OCI-LY3 (cell line): ENCODE measurements at regions not wholly inside any gene's neighbourhood (a gene's known extent, or its start where the extent isn't known, plus 50 kb on each side); places are given as distances from the start of the nearest gene placed in this dataset.

Experiments
- H2AFZ ChIP-seq: fragments of 200-600, 300-600 bp; shearing (Covaris generic); 2 replicates; pipeline ENCODE4 v1.6.0; 2014; ENCODE audit warnings: antibody characterized with exemption, low read depth, low read length
- H3K27ac ChIP-seq: fragments of 200-600, 300-600 bp; sonication (generic); 2 replicates; pipeline ENCODE4 v1.5.1; 2014; ENCODE audit warnings: mild to moderate bottlenecking, low read length, moderate library complexity, mixed read lengths
- H3K27me3 ChIP-seq: fragments of 200-600, 300-600 bp; sonication (generic); 2 replicates; pipeline ENCODE4 v1.6.1; 2014; ENCODE audit warnings: low read depth, low read length, mixed read lengths
- H3K36me3 ChIP-seq: fragments of 200-600, 300-600 bp; sonication (generic); replicated peaks from 2 replicates; pipeline ENCODE3; 2014; ENCODE audit warnings: low read depth, low read length, mixed read lengths
- H3K4me1 ChIP-seq: fragments of 300-600, 200-600 bp; sonication (generic); 2 replicates; pipeline ENCODE4 v1.6.1; 2014; ENCODE audit warnings: low read length, mixed read lengths
- H3K4me2 ChIP-seq: fragments of 200-600, 300-600 bp; sonication (generic); 2 replicates; pipeline ENCODE4 v1.6.1; 2014; ENCODE audit warnings: low read length, mixed read lengths
- H3K4me3 ChIP-seq: fragments of 300-600, 200-600 bp; sonication (generic); 2 replicates; pipeline ENCODE4 v1.5.1; 2014; ENCODE audit warnings: antibody characterized with exemption, mild to moderate bottlenecking, low read length, moderate library complexity
- H3K79me2 ChIP-seq: fragments of 300-600, 200-600 bp; shearing (Covaris generic); 2 replicates; pipeline ENCODE4 v1.6.1; 2014; ENCODE audit warnings: mild to moderate bottlenecking, low read length, mixed read lengths
- H3K9ac ChIP-seq: fragments of 300-600, 200-600 bp; shearing (Covaris generic); 2 replicates; pipeline ENCODE4 v1.6.0; 2014; ENCODE audit warnings: mild to moderate bottlenecking, low read length, moderate library complexity
- H3K9me3 ChIP-seq: fragments of 200-600, 300-600 bp; shearing (Covaris generic); 2 replicates; pipeline ENCODE4 v1.6.1; 2014; ENCODE audit warnings: low read length, mixed read lengths; ENCODE audit not compliant: insufficient read depth
- H4K20me1 ChIP-seq: fragments of 200-600, 300-600 bp; sonication (generic); 2 replicates; pipeline ENCODE4 v1.6.1; 2016; ENCODE audit warnings: low read length, mixed read lengths; ENCODE audit not compliant: insufficient read depth
- EZH2phosphoT487 ChIP-seq: fragments of 200-600 bp; shearing (Covaris generic); IDR thresholded peaks from 2 replicates; pipeline ENCODE4 v1.6.1; 2018; ENCODE audit warnings: antibody characterized with exemption, mixed run types, low read depth
- TF ChIP-seq, protein P1 (sequence below): fragments of 200-600, 300-600 bp; sonication (generic); IDR thresholded peaks from 2 replicates; pipeline ENCODE4 v1.5.1; 2014; ENCODE audit warnings: antibody characterized with exemption, low read length, low read depth

DNA sequence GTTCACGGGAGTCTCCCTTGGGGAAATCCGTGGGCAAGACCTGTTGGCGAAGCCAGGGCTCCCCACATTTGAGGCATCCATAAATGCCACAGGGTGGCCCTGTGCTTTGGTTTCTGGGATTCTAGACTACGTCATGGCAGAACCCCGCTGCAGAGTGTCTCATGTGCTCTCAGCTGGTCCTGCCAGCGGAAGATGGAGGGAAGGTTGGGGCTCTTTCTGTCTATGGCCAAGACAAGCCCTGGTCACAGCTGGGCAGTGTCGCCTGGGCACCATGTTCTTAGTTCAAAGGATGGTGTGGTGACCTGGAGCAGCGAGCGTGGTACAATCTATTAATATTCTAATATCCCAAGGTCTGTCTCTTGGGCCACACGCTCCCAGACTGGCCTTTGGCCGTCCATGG, 511.7 kb downstream of the TBC1D22A start:
- no peak overlapping the region for H3K27ac ChIP-seq
- H3K79me2 ChIP-seq, result no peaks in the 10 kb centered on the region
- no peak for TF ChIP-seq EZH2phosphoT487
- TF ChIP-seq, protein P1, sequence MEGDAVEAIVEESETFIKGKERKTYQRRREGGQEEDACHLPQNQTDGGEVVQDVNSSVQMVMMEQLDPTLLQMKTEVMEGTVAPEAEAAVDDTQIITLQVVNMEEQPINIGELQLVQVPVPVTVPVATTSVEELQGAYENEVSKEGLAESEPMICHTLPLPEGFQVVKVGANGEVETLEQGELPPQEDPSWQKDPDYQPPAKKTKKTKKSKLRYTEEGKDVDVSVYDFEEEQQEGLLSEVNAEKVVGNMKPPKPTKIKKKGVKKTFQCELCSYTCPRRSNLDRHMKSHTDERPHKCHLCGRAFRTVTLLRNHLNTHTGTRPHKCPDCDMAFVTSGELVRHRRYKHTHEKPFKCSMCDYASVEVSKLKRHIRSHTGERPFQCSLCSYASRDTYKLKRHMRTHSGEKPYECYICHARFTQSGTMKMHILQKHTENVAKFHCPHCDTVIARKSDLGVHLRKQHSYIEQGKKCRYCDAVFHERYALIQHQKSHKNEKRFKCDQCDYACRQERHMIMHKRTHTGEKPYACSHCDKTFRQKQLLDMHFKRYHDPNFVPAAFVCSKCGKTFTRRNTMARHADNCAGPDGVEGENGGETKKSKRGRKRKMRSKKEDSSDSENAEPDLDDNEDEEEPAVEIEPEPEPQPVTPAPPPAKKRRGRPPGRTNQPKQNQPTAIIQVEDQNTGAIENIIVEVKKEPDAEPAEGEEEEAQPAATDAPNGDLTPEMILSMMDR, result no peak
- no peaks in the 10 kb centered on the region for H3K36me3 ChIP-seq
- H3K9me3 ChIP-seq, result no peaks in the 10 kb centered on the region
- H3K4me3 ChIP-seq, result no peak overlapping the region
- H3K4me1 ChIP-seq, result no peaks in the 10 kb centered on the region
- H4K20me1 ChIP-seq, result no peaks in the 10 kb centered on the region
- no peak overlapping the region for H3K4me2 ChIP-seq
- peaks cover 12% of the 10 kb centered on the region; the same call in 1 of the 2 replicates for H3K27me3 ChIP-seq
- H2AFZ ChIP-seq, result no peak overlapping the region
- H3K9ac ChIP-seq, result no peak overlapping the region

DNA sequence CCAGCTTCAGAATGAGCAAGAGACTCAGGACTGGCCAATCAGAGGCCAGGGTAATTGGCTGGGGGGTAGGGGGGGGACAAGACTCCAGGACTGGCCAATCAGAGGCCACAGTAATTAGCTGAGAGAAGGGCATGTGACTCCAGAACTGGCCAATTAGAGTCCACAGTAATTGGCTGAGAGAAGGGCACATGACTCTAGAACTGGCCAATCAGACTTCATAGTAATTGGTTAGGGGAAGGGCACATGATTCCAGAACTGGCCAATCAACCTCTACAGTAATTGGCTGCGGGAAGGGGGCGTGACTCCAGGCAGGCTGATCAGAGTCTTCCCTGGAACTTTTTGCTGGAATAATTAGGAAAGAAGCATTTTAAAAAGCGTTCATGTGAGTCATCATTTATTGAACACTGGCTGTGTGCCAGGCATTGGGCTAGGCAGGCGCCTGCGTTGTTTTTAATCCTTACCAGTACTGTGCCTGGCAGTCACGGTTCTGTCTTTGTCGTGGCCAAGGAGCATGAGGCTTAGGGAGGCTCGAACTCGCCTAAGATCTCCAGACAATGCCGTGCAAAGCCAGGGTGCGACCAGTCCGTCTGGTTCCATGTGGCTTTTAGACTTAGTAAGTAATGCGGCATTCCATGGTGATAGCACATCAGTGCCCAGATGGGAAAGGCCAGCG, 508.1 kb downstream of the TBC1D22A start:
- no peak overlapping the region for H3K4me2 ChIP-seq
- no peaks in the 10 kb centered on the region for H3K9me3 ChIP-seq
- TF ChIP-seq, protein P1, result no peak
- TF ChIP-seq EZH2phosphoT487, result no peak

DNA sequence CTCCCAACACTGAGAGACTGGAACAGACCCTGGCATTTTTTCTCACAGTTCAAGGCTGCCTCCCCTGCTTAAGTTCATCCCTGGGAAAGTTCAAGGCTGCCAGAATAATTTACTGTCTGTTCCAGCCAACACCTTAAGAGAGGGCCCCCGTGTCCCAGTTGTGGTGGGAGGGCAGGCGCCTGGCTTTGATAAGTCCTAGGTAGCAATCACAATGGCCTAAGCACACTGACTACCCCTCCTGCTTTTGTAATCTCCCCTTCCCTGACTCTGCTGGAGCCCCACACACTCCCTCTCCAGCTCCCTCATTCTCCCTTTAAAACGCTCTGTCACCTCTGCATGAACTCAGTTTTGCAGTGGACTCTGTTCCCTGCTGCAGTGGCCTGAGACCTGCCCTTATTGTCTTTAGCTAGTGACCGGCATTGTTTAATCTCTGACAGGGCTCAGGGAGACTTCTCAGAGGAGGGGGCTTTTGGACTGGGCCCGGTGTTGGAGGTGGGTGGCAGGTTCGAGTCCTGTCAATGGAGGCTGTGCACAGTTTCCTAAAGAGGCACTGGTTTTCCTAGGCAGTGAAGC, 507.2 kb downstream of the TBC1D22A start:
- no peak overlapping the region for H3K9ac ChIP-seq
- H3K27me3 ChIP-seq, result peaks cover 14% of the 10 kb centered on the region; the same call in 1 of the 2 replicates
- no peak for TF ChIP-seq EZH2phosphoT487
- TF ChIP-seq, protein P1, result no peak
- H3K27ac ChIP-seq, result no peak overlapping the region
- no peak overlapping the region for H3K4me3 ChIP-seq
- no peaks in the 10 kb centered on the region for H4K20me1 ChIP-seq
- H3K36me3 ChIP-seq, result no peaks in the 10 kb centered on the region
- no peaks in the 10 kb centered on the region for H3K79me2 ChIP-seq
- H2AFZ ChIP-seq, result no peak overlapping the region
- H3K4me1 ChIP-seq, result no peaks in the 10 kb centered on the region
- no peaks in the 10 kb centered on the region for H3K9me3 ChIP-seq
- no peak overlapping the region for H3K4me2 ChIP-seq

More for the DNA sequence above, 508.1 kb downstream of the TBC1D22A start:
- Histone ChIP-seq H3K27me3 (peaks cover 17% of the 10 kb centered on the region; the same call in 1 of the 2 replicates), H3K9ac (no peak overlapping the region), H3K79me2 (no peaks in the 10 kb centered on the region), H3K27ac (no peak overlapping the region), H3K4me3 (no peak overlapping the region), H3K36me3 (no peaks in the 10 kb centered on the region), H2AFZ (no peak overlapping the region), H3K4me1 (no peaks in the 10 kb centered on the region), H4K20me1 (no peaks in the 10 kb centered on the region)

DNA sequence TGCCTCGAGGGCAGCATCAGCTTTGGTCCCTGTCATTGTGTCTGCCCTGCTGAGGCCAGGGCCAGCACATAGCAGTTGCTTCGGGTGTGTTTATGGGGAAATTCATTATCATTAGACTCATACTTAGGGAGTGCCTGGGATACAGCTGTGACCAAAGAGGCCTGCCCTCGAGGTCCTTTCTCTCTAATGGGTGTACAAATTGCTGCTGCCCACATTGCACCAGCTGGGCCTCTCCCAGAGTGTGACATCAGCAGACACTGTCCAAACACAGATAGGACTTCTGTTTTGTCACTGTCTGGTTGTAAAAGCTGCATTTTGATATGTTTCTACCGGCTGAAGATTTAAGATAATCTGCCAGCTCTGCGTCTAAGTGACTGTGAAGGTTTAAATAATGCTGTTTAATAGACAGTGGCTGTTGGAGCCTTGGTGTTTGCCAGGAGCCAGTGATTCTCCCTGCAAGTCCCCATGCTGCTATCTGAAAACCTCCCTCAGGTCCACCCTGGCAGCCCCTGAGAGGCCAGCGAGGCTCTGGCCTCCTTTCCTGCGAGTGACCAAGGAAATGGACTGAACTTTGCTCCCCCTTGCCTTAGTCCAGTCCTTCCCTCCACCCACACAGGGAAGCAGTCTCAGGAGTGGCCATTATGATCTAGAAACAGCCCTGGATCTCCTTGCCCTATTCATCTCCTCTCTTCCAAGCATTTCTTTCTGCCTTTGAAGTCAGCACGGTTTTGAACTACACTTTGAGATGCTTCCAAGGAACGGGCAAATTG, 505.2 kb downstream of the TBC1D22A start:
- no peaks in the 10 kb centered on the region for H3K36me3 ChIP-seq
- TF ChIP-seq, protein P1, result no peak
- no peak for TF ChIP-seq EZH2phosphoT487
- no peaks in the 10 kb centered on the region for H3K4me1 ChIP-seq
- no peak overlapping the region for H3K4me2 ChIP-seq
- H3K27me3 ChIP-seq, result peaks cover 13% of the 10 kb centered on the region; the same call in 1 of the 2 replicates
- no peak overlapping the region for H2AFZ ChIP-seq
- no peak overlapping the region for H3K4me3 ChIP-seq
- H4K20me1 ChIP-seq, result no peaks in the 10 kb centered on the region
- H3K9ac ChIP-seq, result no peak overlapping the region
- H3K9me3 ChIP-seq, result no peaks in the 10 kb centered on the region
- no peaks in the 10 kb centered on the region for H3K79me2 ChIP-seq
- H3K27ac ChIP-seq, result no peak overlapping the region
